SK-N-SH treated with all-trans-retinoic acid at 6 μM for 48 hours (cell line): ENCODE measurements at regions not wholly inside any gene's neighbourhood (a gene's known extent, or its start where the extent isn't known, plus 50 kb on each side); places are given as distances from the start of the nearest gene placed in this dataset.

Source experiments
- ATAC-seq: fragments of 200-7000 bp; cut with Tn5 transposase; 3 replicates; pipeline ENCODE4 v1.9.1; 2020; ENCODE audit warnings: mild to moderate bottlenecking, moderate library complexity
- BACH2 ChIP-seq: fragments of 250-450 bp; sonication (Bioruptor Pico); IDR thresholded peaks from 2 replicates; pipeline ENCODE4 v1.9.0; 2021; ENCODE audit warnings: mild to moderate bottlenecking, borderline replicate concordance
- CREB5 ChIP-seq: fragments of 250-450 bp; sonication (Bioruptor Pico); IDR thresholded peaks from 2 replicates; pipeline ENCODE4 v1.5.1; 2020; ENCODE audit warnings: low read depth, mild to moderate bottlenecking, moderate library complexity
- CSRNP3 ChIP-seq: fragments of 250-450 bp; sonication (Bioruptor Pico); IDR thresholded peaks from 2 replicates; pipeline ENCODE4 v1.5.1; 2021; ENCODE audit warnings: mild to moderate bottlenecking, moderate library complexity
- ESRRG ChIP-seq: fragments of 250-450 bp; sonication (Bioruptor Pico); IDR thresholded peaks from 2 replicates; pipeline ENCODE4 v1.6.1; 2021; ENCODE audit warnings: mild to moderate bottlenecking
- GLIS3 ChIP-seq: fragments of 250-450 bp; sonication (Bioruptor Pico); IDR thresholded peaks from 2 replicates; pipeline ENCODE4 v1.5.0; 2020; ENCODE audit warnings: mild to moderate bottlenecking, moderate library complexity
- ISL1 ChIP-seq: fragments of 250-450 bp; sonication (Bioruptor Pico); IDR thresholded peaks from 2 replicates; pipeline ENCODE4 v2.1.2; 2022; ENCODE audit warnings: mild to moderate bottlenecking, moderate library complexity
- OSR1 ChIP-seq: fragments of 250-450 bp; sonication (Bioruptor Pico); IDR thresholded peaks from 2 replicates; pipeline ENCODE4 v1.8.0; 2022; ENCODE audit warnings: moderate library complexity, mild to moderate bottlenecking, inconsistent platforms
- PATZ1 ChIP-seq: fragments of 250-450 bp; sonication (Bioruptor Pico); IDR thresholded peaks from 2 replicates; pipeline ENCODE4 v1.8.0; 2020; ENCODE audit warnings: mild to moderate bottlenecking, moderate library complexity, borderline replicate concordance
- POU6F1 ChIP-seq: fragments of 250-450 bp; sonication (Bioruptor Pico); IDR thresholded peaks from 2 replicates; pipeline ENCODE4 v1.8.0; 2021; ENCODE audit warnings: low read depth, mild to moderate bottlenecking, moderate library complexity, borderline replicate concordance
- PPARA ChIP-seq: fragments of 250-450 bp; sonication (Bioruptor Pico); IDR thresholded peaks from 2 replicates; pipeline ENCODE4 v1.5.0; 2020; ENCODE audit warnings: mild to moderate bottlenecking, borderline replicate concordance
- TCF4 ChIP-seq: fragments of 250-450 bp; sonication (Bioruptor Pico); IDR thresholded peaks from 2 replicates; pipeline ENCODE4 v1.8.0; 2021; ENCODE audit warnings: mild to moderate bottlenecking, moderate library complexity, borderline replicate concordance
- TOX ChIP-seq: fragments of 250-450 bp; sonication (Bioruptor Pico); IDR thresholded peaks from 2 replicates; pipeline ENCODE4 v1.8.0; 2021; ENCODE audit warnings: mild to moderate bottlenecking, moderate library complexity, borderline replicate concordance
- TSHZ2 ChIP-seq: fragments of 250-450 bp; sonication (Bioruptor Pico); IDR thresholded peaks from 2 replicates; pipeline ENCODE4 v1.5.0; 2020; ENCODE audit warnings: mild to moderate bottlenecking, moderate library complexity
- ZFP3 ChIP-seq: fragments of 250-450 bp; sonication (Bioruptor Pico); IDR thresholded peaks from 2 replicates; pipeline ENCODE4 v1.5.0; 2020; ENCODE audit warnings: mild to moderate bottlenecking, moderate library complexity
- ZFP30 ChIP-seq: fragments of 450-650 bp; formaldehyde crosslinking; IDR thresholded peaks from 2 replicates; pipeline ENCODE4 v1.5.0; 2022; ENCODE audit warnings: mild to moderate bottlenecking, moderate library complexity
- ZNF565 ChIP-seq: fragments of 450-650 bp; formaldehyde crosslinking; conservative IDR thresholded peaks from 2 replicates; pipeline ENCODE4 v1.5.0; 2020; ENCODE audit warnings: low read depth, mild to moderate bottlenecking, moderate library complexity
- ZNF8 ChIP-seq: fragments of 450-650 bp; formaldehyde crosslinking; IDR thresholded peaks from 2 replicates; pipeline ENCODE4 v1.5.0; 2020; ENCODE audit warnings: mild to moderate bottlenecking, moderate library complexity

GRCh38 chr6:27136077-27136644, 111.3 kb upstream of the PRSS16 start:
- TF ChIP-seq PATZ1 = no peak
- no peak for TF ChIP-seq ESRRG (CRISPR knock-in tag)
- TF ChIP-seq ZNF8 (CRISPR knock-in tag) = no peak
- no peak for TF ChIP-seq OSR1 (CRISPR knock-in tag)
- no peak for TF ChIP-seq ZNF565 (CRISPR knock-in tag)
- TF ChIP-seq CREB5 (CRISPR knock-in tag) = no peak
- TF ChIP-seq TCF4 = no peak
- TF ChIP-seq ZFP3 (CRISPR knock-in tag) = no peak
- no peak for TF ChIP-seq CSRNP3 (CRISPR knock-in tag)
- no peak for ATAC-seq

- TF ChIP-seq BACH2 (CRISPR knock-in tag) (no peak), ZFP3 (CRISPR knock-in tag) (no peak), POU6F1 (CRISPR knock-in tag) (no peak), ZFP30 (CRISPR knock-in tag) (no peak), PPARA (CRISPR knock-in tag) (no peak), TOX (CRISPR knock-in tag) (no peak), ZNF565 (CRISPR knock-in tag) (no peak)
- ATAC-seq = no peak
Observed at GRCh38 chr6:27136978-27137814, 110.3 kb upstream of the PRSS16 start.

- no peak for ATAC-seq
- no peak for TF ChIP-seq ISL1 (CRISPR knock-in tag)
- TF ChIP-seq TSHZ2 (CRISPR knock-in tag) = no peak
- TF ChIP-seq GLIS3 (CRISPR knock-in tag) = no peak
Observed at GRCh38 chr6:27138406-27138805, 109.1 kb upstream of the PRSS16 start.
